MCF 10A (cell line): ENCODE measurements at regions not wholly inside any gene's neighbourhood (a gene's known extent, or its start where the extent isn't known, plus 50 kb on each side); places are given as distances from the start of the nearest gene placed in this dataset.

Experiments used
- BruUV-seq: library from RNA; stranded (reverse); fragments of 400-500 nt; replicated peaks from 2 replicates; lab custom pipeline; 2021; lab: Mats Ljungman, UMichigan
- CTCF ChIA-PET: fragments of 300-600 bp; sonication (Branson Sonifier 250); formaldehyde crosslinking; extraction: SDS; loops from one replicate; lab custom pipeline; 2021; ENCODE audit warnings: antibody characterized with exemption, inconsistent platforms; lab: Yijun Ruan, JAX
- POLR2A ChIA-PET: fragments of 300-600, 350-650 bp; sonication (Branson Sonifier 250); formaldehyde crosslinking; extraction: SDS; loops from one replicate; lab custom pipeline; 2020; ENCODE audit warnings: antibody characterized with exemption, inconsistent platforms; lab: Yijun Ruan, JAX
- DNase-seq: peaks from one replicate; pipeline ENCODE4 v3.0.0-alpha.2; 2018; ENCODE audit not compliant: unreplicated experiment
- H3K27ac Mint-ChIP-seq: one replicate; pipeline ENCODE4 v1.8.0; 2022; ENCODE audit warnings: mild to moderate bottlenecking, low read depth, mixed read lengths; ENCODE audit not compliant: unreplicated experiment
- H3K27me3 Mint-ChIP-seq: one replicate; pipeline ENCODE4 v1.8.0; 2022; ENCODE audit warnings: mixed read lengths; ENCODE audit not compliant: insufficient read depth, unreplicated experiment
- H3K36me3 Mint-ChIP-seq: one replicate; pipeline ENCODE4 v1.8.0; 2022; ENCODE audit warnings: mild to moderate bottlenecking, moderate library complexity, mixed read lengths; ENCODE audit not compliant: insufficient read depth, unreplicated experiment
- H3K4me1 Mint-ChIP-seq: one replicate; pipeline ENCODE4 v1.8.0; 2022; ENCODE audit warnings: mixed read lengths; ENCODE audit not compliant: insufficient read depth, unreplicated experiment
- H3K4me3 Mint-ChIP-seq: one replicate; pipeline ENCODE4 v1.8.0; 2022; ENCODE audit warnings: mild to moderate bottlenecking, moderate library complexity, mixed read lengths; ENCODE audit not compliant: unreplicated experiment
- H3K9me3 Mint-ChIP-seq: one replicate; pipeline ENCODE4 v1.8.0; 2022; ENCODE audit warnings: mixed read lengths; ENCODE audit not compliant: unreplicated experiment
- intact Hi-C: fragments of 100-400 bp; cut with micrococcal nuclease; formaldehyde crosslinking; loops from 2 replicates; pipeline ENCODE4 v1.14.1; 2022
- TF ChIP-seq, protein P1 (sequence below): fragments of 200-600 bp; IDR thresholded peaks from one replicate; pipeline ENCODE4 v1.8.0; 2022; ENCODE audit warnings: antibody characterized with exemption, mild to moderate bottlenecking; ENCODE audit not compliant: unreplicated experiment

DNA sequence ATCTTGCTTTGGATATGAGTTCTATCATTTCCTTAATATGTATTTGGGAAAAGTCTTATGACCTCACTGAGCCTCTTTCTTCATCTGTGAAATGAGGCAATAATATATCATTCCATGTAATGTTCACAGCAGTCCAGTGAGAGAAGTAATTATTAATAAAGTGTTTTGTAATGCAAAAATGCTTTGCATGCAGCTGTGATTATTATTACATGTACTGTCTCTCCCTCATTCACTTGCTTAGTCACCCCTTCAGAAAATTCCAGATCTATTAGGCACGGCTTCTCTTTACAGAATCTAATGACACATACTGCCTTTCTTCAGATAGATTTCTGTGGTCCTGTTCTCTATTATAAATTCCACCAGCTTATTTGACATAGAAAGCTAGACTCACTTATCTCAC, 53.5 kb upstream of the FGF13 start:
- ChIA-PET CTCF (interaction anchor here (0.6 to 2.6 kb wide), 3 partner anchors 10 to 878 kb away, joined by 3 to 8 read pairs (median 4); no protein-coding TSS in a partner anchor), POLR2A (no interaction called here)
- Mint-ChIP-seq H3K27me3 (no peaks in the 10 kb centered on the region), H3K27ac (no peak overlapping the region), H3K36me3 (no peaks in the 10 kb centered on the region), H3K9me3 (peaks cover 8% of the 10 kb centered on the region), H3K4me3 (no peak overlapping the region), H3K4me1 (no peaks in the 10 kb centered on the region)
- peak; percentile 15 for DNase-seq
- intact Hi-C loops: no loop called here
- TF ChIP-seq, protein P1, sequence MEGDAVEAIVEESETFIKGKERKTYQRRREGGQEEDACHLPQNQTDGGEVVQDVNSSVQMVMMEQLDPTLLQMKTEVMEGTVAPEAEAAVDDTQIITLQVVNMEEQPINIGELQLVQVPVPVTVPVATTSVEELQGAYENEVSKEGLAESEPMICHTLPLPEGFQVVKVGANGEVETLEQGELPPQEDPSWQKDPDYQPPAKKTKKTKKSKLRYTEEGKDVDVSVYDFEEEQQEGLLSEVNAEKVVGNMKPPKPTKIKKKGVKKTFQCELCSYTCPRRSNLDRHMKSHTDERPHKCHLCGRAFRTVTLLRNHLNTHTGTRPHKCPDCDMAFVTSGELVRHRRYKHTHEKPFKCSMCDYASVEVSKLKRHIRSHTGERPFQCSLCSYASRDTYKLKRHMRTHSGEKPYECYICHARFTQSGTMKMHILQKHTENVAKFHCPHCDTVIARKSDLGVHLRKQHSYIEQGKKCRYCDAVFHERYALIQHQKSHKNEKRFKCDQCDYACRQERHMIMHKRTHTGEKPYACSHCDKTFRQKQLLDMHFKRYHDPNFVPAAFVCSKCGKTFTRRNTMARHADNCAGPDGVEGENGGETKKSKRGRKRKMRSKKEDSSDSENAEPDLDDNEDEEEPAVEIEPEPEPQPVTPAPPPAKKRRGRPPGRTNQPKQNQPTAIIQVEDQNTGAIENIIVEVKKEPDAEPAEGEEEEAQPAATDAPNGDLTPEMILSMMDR: no peak
- BruUV-seq: no TSS peak

DNA sequence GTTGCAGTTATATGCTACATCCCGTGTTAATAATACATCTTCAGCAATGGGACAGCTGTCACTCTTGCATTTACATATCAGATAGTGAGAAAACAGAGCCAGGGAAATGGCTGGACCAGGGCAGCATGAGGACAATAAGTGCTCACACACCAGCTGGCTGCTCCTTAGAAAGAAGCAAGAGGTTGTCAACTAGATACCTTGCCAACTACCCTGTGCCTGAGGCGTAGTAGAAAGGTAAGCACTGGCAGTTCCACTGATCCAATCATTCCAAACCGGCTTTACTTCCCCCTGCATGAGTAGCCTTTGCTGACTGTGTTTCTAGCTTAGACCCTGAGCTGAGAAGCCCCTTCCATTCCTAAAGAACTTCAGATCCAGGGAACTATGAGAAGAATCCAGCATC, 52.2 kb upstream of the FGF13 start:
- POLR2A ChIA-PET: interaction anchor here (0.5 kb wide), 1 partner anchor 12 kb away, joined by 3 read pairs; no protein-coding TSS in a partner anchor
- H3K36me3 Mint-ChIP-seq: no peaks in the 10 kb centered on the region
- no peaks in the 10 kb centered on the region for H3K27me3 Mint-ChIP-seq
- no TSS peak for BruUV-seq
- DNase-seq: no peak
- peaks cover 8% of the 10 kb centered on the region for H3K9me3 Mint-ChIP-seq
- intact Hi-C loops: no loop called here
- H3K4me1 Mint-ChIP-seq: no peaks in the 10 kb centered on the region
- no peak overlapping the region for H3K27ac Mint-ChIP-seq
- TF ChIP-seq, protein P1: no peak
- CTCF ChIA-PET: no interaction called here
- no peak overlapping the region for H3K4me3 Mint-ChIP-seq

DNA sequence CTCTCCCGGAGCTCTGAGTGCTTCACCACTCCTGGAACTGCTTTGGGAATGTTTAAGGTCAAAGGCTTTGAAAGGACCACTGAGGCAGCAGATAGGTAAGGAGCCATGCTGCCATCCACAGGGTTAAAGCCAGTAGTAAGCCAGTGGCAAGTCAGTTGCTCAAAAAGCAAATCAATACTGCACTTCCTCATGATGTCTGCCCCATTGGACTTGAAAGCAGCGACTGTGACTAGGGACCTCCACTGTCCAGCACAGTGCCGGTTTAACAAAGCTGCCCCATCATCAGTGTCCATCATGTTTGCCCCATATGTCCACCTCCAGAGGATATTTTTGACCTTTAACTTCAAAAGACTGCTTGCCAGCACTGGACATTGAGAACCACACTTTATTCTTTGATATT, 49.9 kb upstream of the FGF13 start:
- no peaks in the 10 kb centered on the region for H3K36me3 Mint-ChIP-seq
- BruUV-seq: no TSS peak
- ChIA-PET CTCF (no interaction called here), POLR2A (no interaction called here)
- no peak for DNase-seq
- intact Hi-C loops: no loop called here
- H3K27me3 Mint-ChIP-seq: no peaks in the 10 kb centered on the region
- TF ChIP-seq, protein P1: no peak
- H3K9me3 Mint-ChIP-seq: peaks cover 8% of the 10 kb centered on the region
- no peak overlapping the region for H3K4me3 Mint-ChIP-seq
- no peak overlapping the region for H3K27ac Mint-ChIP-seq
- H3K4me1 Mint-ChIP-seq: no peaks in the 10 kb centered on the region
